ENCODE measurements at regions not wholly inside any gene's neighbourhood (a gene's known extent, or its start where the extent isn't known, plus 50 kb on each side); places are given as distances from the start of the nearest gene placed in this dataset.

DNA sequence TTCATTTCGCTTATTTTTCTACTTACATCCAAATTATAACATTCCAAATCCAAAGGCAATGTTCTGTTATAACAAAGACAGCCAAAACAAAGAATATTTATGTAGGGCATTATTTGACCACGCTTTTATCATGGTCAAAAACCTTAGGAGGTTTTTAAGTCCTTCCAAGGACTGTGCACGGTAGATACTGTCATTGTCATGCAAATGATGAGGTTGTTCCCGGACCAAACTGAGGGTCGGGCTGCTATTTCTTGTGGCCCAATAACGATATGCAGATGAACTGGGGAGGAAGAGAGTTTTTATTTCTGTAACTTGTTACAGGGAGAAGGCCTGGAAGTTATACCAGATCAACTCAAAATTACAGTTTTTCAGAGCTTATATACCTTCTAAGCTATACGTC, 56.6 kb upstream of the STEAP4 start:
- no peaks in the 10 kb centered on the region for H4K20me1 ChIP-seq
- H3K27me3 ChIP-seq: no peaks in the 10 kb centered on the region
- H3K9ac ChIP-seq: no peak overlapping the region
- H3K36me3 ChIP-seq: no peaks in the 10 kb centered on the region
- no peak overlapping the region for H3K4me3 ChIP-seq
- no peaks in the 10 kb centered on the region for H3K9me3 ChIP-seq (replicated peaks in 1 of 11)
- H3K27ac ChIP-seq: no peak overlapping the region
- peaks cover 0 to 13% (median 9%) of the 10 kb centered on the region in 10 experiments; a peak in 15 of 20 replicates for H3K4me1 ChIP-seq
- no peak overlapping the region for H3K4me2 ChIP-seq
- no peak for TF ChIP-seq Cebpa-rat (IDR thresholded peaks at IDR 0.05)

DNA sequence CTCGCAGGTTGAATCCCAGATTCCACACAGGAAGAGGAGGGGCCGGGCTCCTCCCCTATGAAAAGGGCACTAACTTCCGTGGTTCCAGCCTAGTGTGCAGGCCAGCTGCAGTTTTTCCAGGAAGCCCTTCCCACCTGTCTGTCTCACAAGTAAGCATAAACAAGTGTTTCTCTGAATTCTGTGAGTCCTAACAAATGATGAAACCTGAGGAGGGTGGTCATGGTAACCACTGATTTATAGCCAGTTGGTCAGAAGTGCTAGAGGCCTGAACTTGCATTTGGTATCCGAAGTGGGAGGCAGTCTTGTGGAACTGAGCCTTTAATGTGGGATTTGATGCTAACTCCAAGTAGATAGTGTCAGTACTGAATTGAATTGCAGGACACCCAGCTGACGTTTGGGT, 54.7 kb upstream of the STEAP4 start:
- Histone ChIP-seq H4K20me1 (no peaks in the 10 kb centered on the region), H3K27ac (no peak overlapping the region), H3K27me3 (no peaks in the 10 kb centered on the region), H3K4me1 (peaks cover 3 to 13% (median 9%) of the 10 kb centered on the region in 10 experiments; a peak in 15 of 20 replicates), H3K36me3 (no peaks in the 10 kb centered on the region), H3K4me3 (no peak overlapping the region), H3K9me3 (replicated peaks in 1 of 11) (no peaks in the 10 kb centered on the region), H3K4me2 (peak overlapping the region in 10 of 11 experiments; percentile 18 to 55 (median 30); a peak in 13 of 22 replicates), H3K9ac (no peak overlapping the region)
- TF ChIP-seq Cebpa-rat (IDR thresholded peaks at IDR 0.05): no peak

DNA sequence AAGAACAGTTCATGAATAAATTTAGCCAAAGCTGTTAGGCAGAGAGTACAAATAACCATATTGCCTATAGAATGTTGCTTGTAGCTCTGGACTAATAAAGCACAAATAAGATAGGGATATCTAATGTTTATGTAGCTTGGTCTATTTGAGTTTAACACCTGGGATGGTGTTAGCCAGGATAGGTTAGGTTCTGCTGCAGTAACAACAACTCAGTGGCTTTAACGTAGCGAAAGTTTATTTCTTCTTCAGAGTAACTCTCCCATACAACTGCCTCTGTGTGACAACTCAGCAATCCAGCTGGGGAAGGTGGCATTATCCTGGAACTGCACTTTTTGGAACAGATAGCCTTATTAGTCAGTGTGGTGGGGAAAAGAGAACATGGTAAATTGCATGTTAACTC, 52.2 kb upstream of the STEAP4 start:
- Histone ChIP-seq H3K36me3 (no peaks in the 10 kb centered on the region), H3K9me3 (replicated peaks in 1 of 11) (no peaks in the 10 kb centered on the region), H3K4me1 (peaks cover 6 to 31% (median 16%) of the 10 kb centered on the region in 10 experiments; a peak in 19 of 20 replicates), H3K27me3 (no peaks in the 10 kb centered on the region), H3K4me3 (no peak overlapping the region), H3K4me2 (no peak overlapping the region), H3K9ac (no peak overlapping the region), H3K27ac (no peak overlapping the region), H4K20me1 (no peaks in the 10 kb centered on the region)
- no peak for TF ChIP-seq Cebpa-rat (IDR thresholded peaks at IDR 0.05)

DNA sequence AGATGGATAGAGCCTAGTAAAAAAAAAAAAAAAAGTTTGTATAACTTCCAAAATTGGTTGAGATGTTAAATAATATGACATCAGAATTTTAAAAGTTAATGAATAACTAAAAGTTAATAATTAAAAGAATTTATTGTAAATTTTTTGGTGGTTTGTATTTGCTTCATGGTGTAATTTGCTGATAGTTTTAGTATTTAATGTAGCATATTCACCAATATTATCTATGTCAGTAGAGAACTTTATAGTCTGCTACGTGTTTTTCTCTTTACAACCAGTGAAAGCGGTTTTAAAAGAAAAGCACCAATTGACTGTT, 51.8 kb upstream of the STEAP4 start:
- H3K27me3 ChIP-seq: no peaks in the 10 kb centered on the region
- peaks cover 6 to 31% (median 16%) of the 10 kb centered on the region in 10 experiments; a peak in 19 of 20 replicates for H3K4me1 ChIP-seq
- H3K27ac ChIP-seq: no peak overlapping the region
- no peaks in the 10 kb centered on the region for H3K36me3 ChIP-seq
- no peak for TF ChIP-seq Cebpa-rat (IDR thresholded peaks at IDR 0.05)
- H3K4me3 ChIP-seq: no peak overlapping the region
- H3K9ac ChIP-seq: no peak overlapping the region
- no peak overlapping the region for H3K4me2 ChIP-seq
- H4K20me1 ChIP-seq: no peaks in the 10 kb centered on the region
- no peaks in the 10 kb centered on the region for H3K9me3 ChIP-seq (replicated peaks in 1 of 11)

DNA sequence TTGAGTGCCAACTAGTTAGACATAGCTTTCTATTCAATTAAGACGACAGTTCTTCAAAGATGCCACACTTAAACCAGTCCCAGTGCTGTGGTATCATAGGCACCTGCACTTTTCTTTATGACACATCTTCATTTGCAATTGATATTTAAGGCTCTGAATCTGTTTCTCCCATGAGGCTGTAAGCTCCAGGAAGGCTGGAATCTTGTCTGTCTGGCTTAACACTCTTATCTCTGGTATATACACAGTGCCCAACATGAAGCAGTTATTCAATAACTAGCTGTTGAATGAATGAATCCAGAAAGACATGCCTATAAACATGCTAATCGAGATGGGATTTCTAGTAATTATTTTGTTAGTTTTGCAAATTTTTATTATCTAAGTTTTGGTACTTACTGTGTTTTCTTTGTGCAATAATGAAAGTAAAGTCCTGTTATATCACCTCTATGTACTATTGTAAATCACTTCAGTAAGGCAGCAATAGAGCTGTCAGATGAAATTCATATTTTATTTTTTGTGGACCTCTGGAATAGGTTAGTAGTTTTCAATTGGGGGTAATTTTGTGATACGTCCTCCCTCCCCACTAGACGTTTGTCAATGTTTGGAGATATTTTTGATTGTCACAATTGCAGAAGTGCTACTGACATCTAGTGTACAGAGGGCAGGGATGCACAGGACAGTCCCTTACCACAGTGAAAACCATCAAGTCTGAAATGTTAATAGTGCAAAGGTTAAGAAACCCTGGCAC, 51.3 kb upstream of the STEAP4 start:
- H3K4me3 ChIP-seq: no peak overlapping the region
- H3K9me3 ChIP-seq (replicated peaks in 1 of 11): no peaks in the 10 kb centered on the region
- H4K20me1 ChIP-seq: no peaks in the 10 kb centered on the region
- TF ChIP-seq Cebpa-rat (IDR thresholded peaks at IDR 0.05): no peak
- H3K27me3 ChIP-seq: no peaks in the 10 kb centered on the region
- H3K4me1 ChIP-seq: peaks cover 6 to 31% (median 16%) of the 10 kb centered on the region in 10 experiments; a peak in 19 of 20 replicates
- no peaks in the 10 kb centered on the region for H3K36me3 ChIP-seq
- H3K9ac ChIP-seq: no peak overlapping the region
- H3K4me2 ChIP-seq: peak overlapping the region in 3 of 11 experiments; percentile 9 to 55 (median 28); a peak in 4 of 22 replicates
- no peak overlapping the region for H3K27ac ChIP-seq

DNA sequence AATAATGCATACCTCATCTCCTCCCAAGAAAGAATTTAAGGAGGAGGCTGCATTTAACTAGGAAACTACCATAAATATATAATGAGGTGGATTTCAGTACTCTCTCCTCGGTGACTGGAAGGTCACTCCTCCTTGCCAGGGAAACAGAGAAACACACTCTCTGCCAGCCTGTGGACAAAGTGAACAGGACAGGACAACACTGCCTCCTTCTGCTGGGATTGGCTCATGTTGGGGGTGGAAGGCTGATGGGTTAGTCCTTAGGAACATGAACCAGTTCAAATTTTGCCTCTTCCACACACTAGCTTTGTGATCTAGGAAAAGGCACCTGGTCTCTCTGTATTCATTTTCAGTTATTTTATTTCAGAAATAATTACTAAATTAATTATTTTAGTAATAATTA, 50.6 kb upstream of the STEAP4 start:
- H3K9ac ChIP-seq: no peak overlapping the region
- no peak overlapping the region for H3K4me2 ChIP-seq
- H3K9me3 ChIP-seq (replicated peaks in 1 of 11): no peaks in the 10 kb centered on the region
- no peaks in the 10 kb centered on the region for H3K27me3 ChIP-seq
- H3K27ac ChIP-seq: 0 out of 22 replicates have a peak overlapping the region, but pooled peaks of 2 of the 11 experiments have one; percentile 8
- H3K4me1 ChIP-seq: peaks cover 6 to 31% (median 16%) of the 10 kb centered on the region in 10 experiments; a peak in 19 of 20 replicates
- H4K20me1 ChIP-seq: no peaks in the 10 kb centered on the region
- no peaks in the 10 kb centered on the region for H3K36me3 ChIP-seq
- TF ChIP-seq Cebpa-rat (IDR thresholded peaks at IDR 0.05): no peak
- no peak overlapping the region for H3K4me3 ChIP-seq
